GM18868 (cell line): ENCODE measurements at regions not wholly inside any gene's neighbourhood (a gene's known extent, or its start where the extent isn't known, plus 50 kb on each side); places are given as distances from the start of the nearest gene placed in this dataset.

Experiments used
- ATAC-seq: cut with Tn5 transposase; IDR thresholded peaks from one replicate; pipeline ENCODE4 v1.9.1; 2021; ENCODE audit warnings: mild to moderate bottlenecking, moderate library complexity; ENCODE audit not compliant: unreplicated experiment

DNA sequence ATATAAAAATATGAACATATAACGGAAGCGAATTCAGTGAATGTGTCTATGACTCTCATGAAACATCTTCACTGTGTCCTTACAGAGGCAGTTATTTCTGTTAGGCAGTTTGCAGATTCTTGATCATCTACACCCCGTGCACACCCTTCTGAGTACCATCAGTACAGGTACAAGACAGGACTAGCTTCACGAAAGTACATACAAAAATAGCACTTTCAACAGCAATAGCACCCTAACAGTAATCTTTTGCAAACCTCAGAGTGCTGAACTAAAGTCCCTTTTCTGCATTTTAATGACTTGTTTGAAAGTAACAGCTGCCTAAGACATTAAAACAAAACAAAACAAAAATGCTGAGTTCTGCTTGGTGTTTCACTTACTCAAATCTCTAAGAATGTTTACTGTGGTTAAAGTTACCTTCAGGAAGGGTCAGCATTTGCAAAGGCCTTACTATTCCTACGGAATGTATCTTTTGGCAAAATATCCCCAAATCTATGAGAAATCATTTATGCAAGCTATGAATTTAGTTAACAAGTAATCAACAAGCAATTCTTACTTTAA is 104.1 kb downstream of the CNTN3 start:
- no peak for ATAC-seq

DNA sequence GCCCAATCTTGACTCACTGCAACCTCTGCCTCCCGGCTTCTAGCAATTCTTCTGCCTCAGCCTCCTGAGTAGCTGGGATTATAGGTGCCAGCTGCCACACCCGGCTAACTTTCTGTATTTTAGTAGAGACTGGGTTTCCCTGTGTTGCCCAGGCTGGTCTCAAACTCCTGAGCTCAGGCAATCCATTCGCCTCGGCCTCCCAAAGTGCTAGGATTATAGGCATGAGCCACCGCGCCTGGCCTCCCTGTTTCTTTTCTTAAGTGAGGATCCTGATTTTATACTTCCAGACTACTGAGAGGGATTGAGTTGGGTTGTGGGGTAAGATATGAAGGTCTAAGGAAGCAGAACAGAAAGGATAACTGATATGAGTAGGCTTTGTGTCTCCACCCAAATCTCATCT is 106.8 kb downstream of the CNTN3 start:
- no peak for ATAC-seq

DNA sequence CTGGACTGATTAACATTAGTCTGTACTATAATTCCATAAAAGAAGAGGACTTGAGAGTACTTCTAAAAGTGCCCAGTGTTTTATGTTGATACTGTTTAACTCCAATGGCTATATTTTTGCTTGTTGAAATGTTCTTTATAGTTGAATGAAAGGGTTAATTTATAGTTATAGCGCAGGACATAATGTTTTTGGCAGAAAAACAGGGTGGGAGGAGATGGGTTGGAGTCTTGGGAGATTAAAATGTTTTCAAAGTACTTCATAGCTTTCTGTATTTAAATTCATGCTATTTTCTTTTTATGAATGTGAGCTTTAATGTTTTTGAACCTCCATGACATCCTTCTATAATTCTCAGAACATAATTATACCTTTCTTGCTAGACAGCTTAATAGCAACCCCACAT is 108.2 kb downstream of the CNTN3 start:
- ATAC-seq, result no peak

DNA sequence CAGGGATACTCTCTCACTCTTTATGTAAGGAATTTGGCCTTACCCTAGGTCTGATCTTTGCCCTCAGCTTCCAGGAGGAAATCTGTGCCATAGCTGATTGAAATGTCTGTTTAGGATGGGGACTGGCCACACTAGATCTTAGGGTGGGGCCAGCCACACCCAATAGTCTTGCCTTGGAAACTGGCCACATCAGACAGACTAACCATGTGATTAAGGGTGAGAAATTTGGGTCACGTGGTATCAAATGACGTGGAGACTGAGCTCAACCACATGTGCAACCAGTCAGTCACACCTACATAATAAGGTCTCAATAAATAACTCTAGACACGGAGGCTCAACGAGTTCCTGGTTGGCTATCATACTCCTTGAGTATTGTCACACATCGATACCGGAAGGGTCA is 113.5 kb downstream of the CNTN3 start:
- ATAC-seq, result no peak

- ATAC-seq, result no peak
These were observed 114.2 kb downstream of the CNTN3 start for GRCh38 chr3:74500257-74500656.

DNA sequence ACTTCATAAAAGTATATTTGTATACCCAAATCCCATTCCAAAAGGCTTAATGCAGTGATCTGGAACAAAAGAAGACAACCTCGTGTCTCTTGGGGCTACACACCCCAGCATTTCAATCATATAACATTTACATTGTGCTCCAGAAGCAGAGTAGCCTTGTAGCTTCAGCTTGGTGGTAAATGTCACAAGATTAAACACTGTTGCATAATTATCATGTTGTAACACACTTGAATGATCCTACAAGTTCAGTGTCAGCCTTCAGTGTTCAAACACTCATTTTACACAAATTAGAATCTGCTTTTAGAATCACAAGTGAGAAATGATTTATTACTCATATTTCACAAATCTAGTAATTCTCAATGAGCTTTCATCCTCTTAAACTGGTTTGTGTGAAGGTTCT is 122.6 kb downstream of the CNTN3 start:
- ATAC-seq, result no peak

DNA sequence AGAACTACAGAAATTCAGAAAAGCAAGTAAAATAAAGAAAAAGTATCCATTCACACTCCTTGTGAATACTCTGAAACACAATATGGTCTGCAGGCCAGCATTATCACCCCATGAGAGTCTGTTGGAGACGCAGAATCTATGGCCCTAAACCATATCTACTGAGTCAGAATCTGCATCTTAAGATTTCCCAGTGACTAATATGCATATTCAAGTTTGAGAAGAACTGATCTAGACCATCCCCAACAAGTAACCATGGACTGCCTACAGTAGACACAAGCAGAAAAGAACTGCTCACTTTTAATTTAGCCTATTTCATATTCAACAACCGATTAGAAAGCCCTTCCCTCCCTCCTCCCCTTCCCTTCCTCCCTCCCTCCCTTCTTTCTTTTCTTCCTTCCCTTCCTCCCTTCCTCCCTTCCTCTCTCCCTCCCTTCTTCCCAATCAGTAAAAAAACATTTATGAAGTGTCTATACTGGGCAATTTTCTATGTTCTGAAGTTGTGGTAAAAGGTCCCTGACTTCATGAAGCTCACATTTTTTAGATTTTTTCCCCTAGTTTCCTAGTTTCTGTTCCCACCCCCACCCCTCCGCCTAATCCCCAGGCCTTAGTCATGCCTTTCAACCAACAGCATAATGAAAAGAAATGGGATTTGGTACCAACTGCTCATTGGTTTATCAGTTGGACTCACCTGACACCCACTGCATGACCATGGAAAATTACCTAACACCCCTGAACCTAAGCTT is 125.2 kb downstream of the CNTN3 start:
- no peak for ATAC-seq

DNA sequence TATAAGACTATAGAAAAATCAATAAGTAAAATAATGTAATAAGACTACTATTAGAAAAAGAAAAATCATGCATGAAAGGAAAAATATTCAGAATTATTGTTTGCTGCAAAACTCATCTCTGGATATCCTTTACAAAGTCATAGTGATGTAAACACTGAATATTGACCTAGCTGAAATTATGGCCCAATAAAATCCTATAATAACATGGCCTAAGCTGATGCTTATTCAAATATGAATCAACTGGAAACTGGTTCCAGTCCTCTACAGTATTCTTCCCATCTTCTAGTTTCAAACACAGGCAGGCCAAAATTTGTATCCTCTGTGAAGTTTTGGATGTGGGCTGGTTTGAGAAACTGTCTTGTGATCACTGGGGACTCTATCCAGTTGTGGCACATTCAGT is 134.5 kb downstream of the CNTN3 start:
- no peak for ATAC-seq

DNA sequence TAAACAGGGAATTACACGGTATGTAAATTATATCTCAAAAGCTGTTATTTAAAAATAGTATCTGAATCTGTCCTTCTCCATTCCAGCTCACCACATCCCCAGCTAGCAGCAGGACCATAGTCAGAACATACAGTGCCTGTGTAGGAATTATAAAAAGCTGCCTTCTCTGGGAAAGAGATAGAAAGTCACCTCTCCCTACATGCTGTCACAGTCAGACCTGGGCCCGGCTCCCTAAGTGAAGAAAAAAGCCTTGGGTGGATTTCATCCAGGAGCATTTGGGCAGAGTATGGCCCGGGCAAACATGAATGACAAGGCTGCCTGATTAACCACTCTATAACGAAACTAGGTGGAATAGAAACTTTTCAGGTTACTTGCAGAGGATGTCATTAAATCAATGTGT is 144.1 kb downstream of the CNTN3 start:
- no peak for ATAC-seq

DNA sequence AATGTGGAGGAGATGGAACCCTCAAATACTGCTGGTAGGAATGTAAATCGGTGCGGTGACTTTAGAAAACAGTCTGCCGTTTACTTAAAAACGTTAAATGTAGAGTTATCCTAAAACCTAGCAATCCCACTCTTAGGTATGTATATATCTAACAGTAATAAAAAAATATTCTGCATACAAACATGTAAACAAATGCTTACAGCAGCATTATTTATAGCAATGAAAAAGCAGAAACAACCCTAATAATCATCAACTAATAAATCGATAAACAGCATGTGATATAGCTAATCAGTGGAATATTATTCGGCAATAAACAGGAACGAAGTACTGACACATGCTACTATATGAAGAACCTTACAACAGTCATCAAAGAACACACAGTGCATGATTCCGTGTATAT is 144.7 kb downstream of the CNTN3 start:
- ATAC-seq, result no peak

DNA sequence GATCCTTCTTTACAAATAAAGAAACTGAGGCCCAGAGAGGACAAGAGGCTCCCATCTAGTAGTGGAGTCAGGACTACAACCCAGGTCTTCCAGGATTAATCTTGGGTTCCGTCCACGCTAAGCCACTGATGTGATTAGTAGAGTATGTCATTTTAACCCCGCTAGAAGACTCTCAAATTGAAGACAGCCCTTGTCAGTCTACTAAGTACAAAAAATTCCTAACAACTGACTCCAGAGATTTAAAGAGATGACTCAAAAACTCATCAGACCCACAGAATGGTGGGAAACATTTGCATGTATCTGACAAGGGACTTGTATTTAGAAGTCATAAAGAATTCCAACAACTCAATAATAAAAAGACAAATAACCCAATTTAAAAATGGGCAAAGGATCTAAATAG is 145.3 kb downstream of the CNTN3 start:
- ATAC-seq, result no peak

DNA sequence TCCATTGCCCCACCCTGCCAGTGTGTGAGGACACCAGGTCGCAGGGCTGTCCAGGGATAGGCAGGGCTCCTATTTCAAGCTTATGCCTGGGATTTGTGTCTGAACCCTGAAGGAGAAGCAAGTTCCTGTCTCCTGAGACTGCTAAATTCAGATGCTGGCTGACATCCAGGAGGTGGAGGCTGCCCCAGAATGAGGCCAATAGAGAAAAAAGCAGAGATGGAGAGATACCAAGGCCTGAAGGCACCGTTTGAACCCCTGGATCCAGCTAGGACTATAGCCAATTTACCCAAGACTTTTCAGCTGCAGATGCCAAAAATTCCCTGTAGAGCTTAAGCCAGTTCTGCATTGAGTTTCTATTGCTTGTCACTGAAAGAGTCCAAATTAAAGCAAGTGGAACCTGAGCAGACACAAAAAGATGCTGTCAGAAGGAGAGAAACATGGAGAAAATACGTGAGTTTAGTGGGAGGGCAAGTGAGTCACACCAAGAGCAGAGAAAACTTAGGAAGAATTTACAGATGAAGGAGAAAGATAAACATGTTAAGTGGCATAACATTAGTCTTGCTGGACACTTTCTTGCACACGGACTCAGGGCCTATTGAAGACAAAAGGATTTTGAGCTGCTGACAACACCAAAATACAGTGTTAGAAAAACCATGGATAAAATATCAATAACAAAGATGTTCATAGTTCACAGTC is 148.6 kb downstream of the CNTN3 start:
- ATAC-seq, result no peak

DNA sequence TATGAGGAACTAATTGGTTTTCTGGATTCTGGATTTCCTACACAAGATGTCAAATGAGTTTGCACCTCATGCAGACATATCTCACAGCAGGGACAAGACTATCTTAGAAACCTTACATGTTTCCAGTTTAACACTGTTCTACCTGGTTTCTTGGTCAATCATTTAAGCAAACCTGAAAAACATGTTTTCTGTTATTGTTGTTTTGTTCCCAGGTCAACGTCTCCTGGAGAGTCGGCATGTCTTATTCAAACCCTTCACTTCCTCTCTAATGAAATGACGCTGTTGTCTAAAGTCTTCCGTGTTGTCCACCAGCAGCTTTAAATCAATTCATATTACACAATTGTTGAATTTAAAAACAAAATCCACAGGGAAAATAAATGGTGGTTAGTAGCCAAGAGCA is 150.9 kb downstream of the CNTN3 start:
- ATAC-seq, result no peak

- no peak for ATAC-seq
These were observed 158.3 kb downstream of the CNTN3 start for GRCh38 chr3:74456166-74456565.

DNA sequence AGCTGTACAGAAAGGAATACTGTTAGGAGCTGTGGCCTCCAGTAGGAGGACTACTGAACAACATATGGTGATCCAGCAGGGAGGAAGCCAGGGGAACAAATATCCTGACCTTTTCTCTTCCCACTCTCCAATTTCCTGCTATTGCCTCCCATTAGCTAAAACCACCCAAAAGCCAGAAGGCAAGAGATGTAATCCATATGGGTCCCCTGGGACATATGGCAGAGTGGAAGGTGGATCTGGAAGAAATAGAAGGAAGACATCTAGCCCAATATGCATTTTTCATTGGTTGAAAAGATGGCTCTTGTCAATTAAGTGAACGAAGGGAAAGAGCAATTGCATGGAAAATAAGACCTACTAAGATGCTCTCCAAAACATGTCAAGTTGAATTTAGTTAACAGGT is 167.2 kb downstream of the CNTN3 start:
- ATAC-seq, result no peak

DNA sequence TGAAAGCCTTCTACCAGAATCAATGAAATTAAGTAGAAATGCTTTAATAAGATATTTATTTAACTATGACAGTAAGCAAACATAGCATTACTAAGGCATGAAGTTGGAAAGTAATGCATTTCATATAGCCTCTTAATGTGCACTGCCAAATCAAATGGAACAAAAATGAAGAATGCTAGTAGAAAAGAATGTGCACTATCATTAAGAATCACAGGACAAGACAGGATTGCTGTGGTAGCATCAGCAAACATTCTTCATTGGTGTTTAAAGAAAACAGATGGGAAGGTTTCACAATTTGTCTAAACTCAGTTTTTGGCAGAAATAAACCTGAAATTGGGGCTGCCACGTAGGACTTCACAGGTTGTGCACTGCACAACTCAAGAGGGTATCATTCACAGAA is 168.9 kb downstream of the CNTN3 start:
- ATAC-seq, result no peak

- ATAC-seq, result no peak
These were observed 171.4 kb downstream of the CNTN3 start for GRCh38 chr3:74443102-74443501.

- no peak for ATAC-seq
These were observed 171.8 kb downstream of the CNTN3 start for GRCh38 chr3:74442683-74443082.

- ATAC-seq, result no peak
These were observed 172.4 kb downstream of the CNTN3 start for GRCh38 chr3:74442068-74442467.

- ATAC-seq, result no peak
These were observed 178.3 kb downstream of the CNTN3 start for GRCh38 chr3:74436184-74436583.

DNA sequence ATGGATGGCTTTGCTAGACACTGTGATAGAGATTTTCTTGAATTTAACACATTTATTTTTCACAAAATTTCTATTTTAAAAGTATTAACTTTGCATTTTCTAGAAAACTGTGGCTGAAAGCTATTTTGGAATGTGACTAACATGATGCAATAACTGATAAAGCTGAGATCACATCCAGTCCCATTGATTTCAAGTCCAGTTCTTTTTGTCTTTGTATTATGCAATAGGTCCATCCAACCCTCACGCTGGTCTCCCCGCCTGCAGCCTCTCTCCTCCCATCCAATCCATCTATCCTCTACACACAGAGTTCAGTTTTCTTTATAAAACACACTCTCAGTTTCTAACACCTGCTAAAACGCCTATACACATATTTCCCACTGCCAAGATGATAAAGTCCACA is 178.8 kb downstream of the CNTN3 start:
- no peak for ATAC-seq

GRCh38 chr3:74434406-74434805 is 180.1 kb downstream of the CNTN3 start:
- ATAC-seq, result no peak
